H1 (cell line): ENCODE measurements at regions not wholly inside any gene's neighbourhood (a gene's known extent, or its start where the extent isn't known, plus 50 kb on each side); places are given as distances from the start of the nearest gene placed in this dataset.

Experiments used
- CTCF ChIA-PET: fragments of 300-600 bp; sonication (Branson Sonifier 250); formaldehyde crosslinking; loops from one replicate; lab custom pipeline; 2021; ENCODE audit not compliant: partially characterized antibody; lab: Charles Lee
- POLR2A ChIA-PET: fragments of 300-600 bp; sonication (Branson Sonifier 250); formaldehyde crosslinking; loops from one replicate; lab custom pipeline; 2021; ENCODE audit warnings: inconsistent platforms; ENCODE audit not compliant: partially characterized antibody; lab: Charles Lee
- DNase-seq, 2 experiments: peaks; one replicate each; pipeline versions ENCODE4 v3.0.0 to v3.0.0-alpha.2; 2010 to 2022; ENCODE audit warnings: low spot score in 2 of 2, low read depth in 1 of 2, mixed read lengths in 1 of 2
- FAIRE-seq: peaks from 2 replicates; lab custom pipeline; 2011; peaks lifted over from hg19 to GRCh38; lab: Jason Lieb, UNC
- H2AFZ ChIP-seq: 2 replicates; pipeline ENCODE4 v1.8.1; 2012; ENCODE audit warnings: low read length, inconsistent platforms
- H2AK5ac ChIP-seq: 2 replicates; pipeline ENCODE4 v1.6.1; 2013; ENCODE audit warnings: low read depth, low read length
- H2BK120ac ChIP-seq: replicated peaks from 2 replicates; pipeline ENCODE3; 2013; ENCODE audit warnings: low read depth, low read length, inconsistent platforms
- H2BK12ac ChIP-seq: 2 replicates; pipeline ENCODE4 v1.6.1; 2013; ENCODE audit warnings: low read depth, low read length
- H2BK15ac ChIP-seq: 2 replicates; pipeline ENCODE4 v1.6.1; 2013; ENCODE audit warnings: low read length
- H2BK20ac ChIP-seq: 2 replicates; pipeline ENCODE4 v1.6.1; 2013; ENCODE audit warnings: low read length
- H2BK5ac ChIP-seq: 2 replicates; pipeline ENCODE4 v1.6.1; 2013; ENCODE audit warnings: low read depth, low read length
- H3K14ac ChIP-seq: 2 replicates; pipeline ENCODE4 v1.6.1; 2013; ENCODE audit warnings: inconsistent platforms; ENCODE audit not compliant: insufficient read length
- H3K18ac ChIP-seq: 2 replicates; pipeline ENCODE4 v1.6.1; 2013; ENCODE audit warnings: low read length; ENCODE audit errors: extremely low read depth
- H3K23ac ChIP-seq: 2 replicates; pipeline ENCODE4 v1.6.1; 2013; ENCODE audit warnings: inconsistent platforms; ENCODE audit not compliant: insufficient read length
- H3K23me2 ChIP-seq: 2 replicates; pipeline ENCODE4 v1.6.1; 2013; ENCODE audit warnings: low read depth, low read length
- H3K27ac ChIP-seq: 2 replicates; pipeline ENCODE4 v1.6.1; 2011; ENCODE audit warnings: low read depth, low read length, inconsistent platforms
- H3K27me3 ChIP-seq, 4 experiments: replicated peaks in 1 of 4; 1 replicate in 1 of 4; 2 replicates in 3 of 4; pipeline versions ENCODE4 v1.6.1 to v1.8.1; 2011 to 2013; ENCODE audit warnings: low read length in 3 of 4, mild to moderate bottlenecking in 3 of 4, inconsistent platforms in 2 of 4, mixed read lengths in 2 of 4, moderate library complexity in 1 of 4; ENCODE audit not compliant: control insufficient read depth in 3 of 4, insufficient read depth in 3 of 4; ENCODE audit errors: extremely low read depth in 1 of 4
- H3K36me3 ChIP-seq, 4 experiments: 2 replicates each; pipeline versions ENCODE4 v1.6.1 to v1.8.1; 2011 to 2013; ENCODE audit warnings: mild to moderate bottlenecking in 4 of 4, low read length in 3 of 4, moderate library complexity in 2 of 4, control low read depth in 1 of 4, inconsistent platforms in 1 of 4; ENCODE audit not compliant: insufficient read depth in 4 of 4, control insufficient read depth in 2 of 4
- H3K4ac ChIP-seq: replicated peaks from 2 replicates; pipeline ENCODE3; 2013; ENCODE audit warnings: low read length, low read depth, mixed read lengths, inconsistent platforms; ENCODE audit not compliant: insufficient read length
- H3K4me1 ChIP-seq, 4 experiments: replicated peaks in 1 of 4; 1 replicate in 1 of 4; 2 replicates in 3 of 4; pipeline versions ENCODE4 v1.6.1 to v1.8.1; 2011 to 2013; ENCODE audit warnings: low read length in 3 of 4, inconsistent platforms in 2 of 4, mixed read lengths in 1 of 4; ENCODE audit not compliant: insufficient read depth in 4 of 4, control insufficient read depth in 3 of 4
- H3K4me2 ChIP-seq, 2 experiments: 2 replicates each; pipeline versions ENCODE4 v1.6.1 to v1.8.1; 2011 to 2013; ENCODE audit warnings: low read depth in 2 of 2, low read length in 2 of 2, control low read depth in 1 of 2, inconsistent platforms in 1 of 2, mild to moderate bottlenecking in 1 of 2; ENCODE audit not compliant: insufficient read depth in 1 of 2
- H3K4me3 ChIP-seq, 4 experiments: fragments of 200-600, 300-600 bp in 1 of 4; sonication (generic), shearing (Covaris generic), sonication (Bioruptor Twin) in 1 of 4; 2 replicates each; pipeline versions ENCODE4 v1.5.1 to v1.8.1; 2011 to 2016; ENCODE audit warnings: low read length in 4 of 4, low read depth in 3 of 4, control low read depth in 2 of 4, inconsistent platforms in 2 of 4, mild to moderate bottlenecking in 2 of 4, mixed read lengths in 1 of 4, moderate library complexity in 1 of 4; ENCODE audit not compliant: insufficient read depth in 2 of 4; ENCODE audit errors: extremely low read depth in 1 of 4
- H3K56ac ChIP-seq: replicated peaks from 2 replicates; pipeline ENCODE3; 2013; ENCODE audit warnings: low read depth, mild to moderate bottlenecking, mixed read lengths, low read length, inconsistent platforms; ENCODE audit not compliant: insufficient read length
- H3K79me1 ChIP-seq: 2 replicates; pipeline ENCODE4 v1.6.1; 2013; ENCODE audit warnings: low read depth, low read length, control low read depth
- H3K79me2 ChIP-seq, 2 experiments: 2 replicates each; pipeline versions ENCODE4 v1.6.1 to v1.8.1; 2012 to 2013; ENCODE audit warnings: low read length in 2 of 2, mild to moderate bottlenecking in 2 of 2, inconsistent platforms in 1 of 2; ENCODE audit not compliant: insufficient read depth in 2 of 2, control insufficient read depth in 1 of 2
- H3K9ac ChIP-seq, 4 experiments: replicated peaks in 1 of 4; 1 replicate in 1 of 4; 2 replicates in 3 of 4; pipeline versions ENCODE4 v1.6.1 to v1.8.1; 2011 to 2013; ENCODE audit warnings: low read depth in 3 of 4, low read length in 3 of 4, control low read depth in 2 of 4, mild to moderate bottlenecking in 2 of 4, moderate library complexity in 2 of 4, inconsistent platforms in 1 of 4; ENCODE audit errors: extremely low read depth in 1 of 4
- H3K9me3 ChIP-seq, 2 experiments: 2 replicates each; pipeline versions ENCODE4 v1.6.1 to v1.8.1; 2012 to 2013; ENCODE audit warnings: mild to moderate bottlenecking in 2 of 2, moderate library complexity in 2 of 2, control low read depth in 1 of 2, inconsistent platforms in 1 of 2, low read depth in 1 of 2, low read length in 1 of 2, mixed read lengths in 1 of 2; ENCODE audit not compliant: insufficient read depth in 2 of 2
- H4K20me1 ChIP-seq, 2 experiments: replicated peaks in 1 of 2; 2 replicates each; pipeline versions ENCODE3 to v1.8.1; 2011 to 2013; ENCODE audit warnings: inconsistent platforms in 2 of 2, low read length in 2 of 2, mild to moderate bottlenecking in 1 of 2; ENCODE audit not compliant: insufficient read depth in 2 of 2, control insufficient read depth in 1 of 2
- H4K5ac ChIP-seq: 2 replicates; pipeline ENCODE4 v1.6.1; 2013; ENCODE audit warnings: low read length, low read depth, mixed read lengths, inconsistent platforms; ENCODE audit not compliant: insufficient read length
- H4K8ac ChIP-seq: 2 replicates; pipeline ENCODE4 v1.8.0; 2013; ENCODE audit warnings: mild to moderate bottlenecking, moderate library complexity, low read length, inconsistent platforms; ENCODE audit not compliant: insufficient read depth; ENCODE audit errors: extremely low read depth
- H4K91ac ChIP-seq: replicated peaks from 2 replicates; pipeline ENCODE3; 2013; ENCODE audit warnings: low read length, mixed read lengths, inconsistent platforms; ENCODE audit not compliant: insufficient read length
- CTBP2 ChIP-seq: IDR thresholded peaks from 2 replicates; pipeline ENCODE4 v1.7.0; 2011; ENCODE audit warnings: borderline replicate concordance, mild to moderate bottlenecking, moderate library complexity, mixed read lengths, low read length; ENCODE audit not compliant: insufficient read depth, insufficient read length
- FOSL1 ChIP-seq: IDR thresholded peaks from 2 replicates; pipeline ENCODE4 v1.6.1; 2011; ENCODE audit warnings: mild to moderate bottlenecking, low read depth, low read length, moderate library complexity; ENCODE audit not compliant: insufficient read depth
- GTF2F1 ChIP-seq: IDR thresholded peaks from 2 replicates; pipeline ENCODE4 v1.6.1; 2012; ENCODE audit warnings: low read depth, low read length, improper control_type of control experiment, borderline replicate concordance
- HDAC2 ChIP-seq, 2 experiments: fragments of 300-600 bp in 1 of 2; sonication (generic) in 1 of 2; IDR thresholded peaks; 2 replicates each; pipeline ENCODE4 v1.6.1; 2011 to 2012; ENCODE audit warnings: low read depth in 2 of 2, low read length in 2 of 2, mild to moderate bottlenecking in 2 of 2, moderate library complexity in 2 of 2, borderline replicate concordance in 1 of 2, inconsistent platforms in 1 of 2
- MAFK ChIP-seq: IDR thresholded peaks from 2 replicates; pipeline ENCODE4 v1.6.1; 2012; ENCODE audit warnings: low read depth, mild to moderate bottlenecking, improper control_type of control experiment, low read length
- NANOG ChIP-seq: IDR thresholded peaks from 2 replicates; pipeline ENCODE4 v1.6.1; 2011; ENCODE audit warnings: low read length, low read depth, mild to moderate bottlenecking, inconsistent platforms; ENCODE audit not compliant: insufficient read depth, poor library complexity, severe bottlenecking
- NRF1 ChIP-seq: IDR thresholded peaks from 2 replicates; pipeline ENCODE4 v1.6.1; 2011; ENCODE audit warnings: mild to moderate bottlenecking, low read depth, low read length, improper control_type of control experiment
- RFX5 ChIP-seq: IDR thresholded peaks from 2 replicates; pipeline ENCODE4 v1.6.1; 2011; ENCODE audit warnings: low read depth, low read length, improper control_type of control experiment, borderline replicate concordance
- SP1 ChIP-seq: IDR thresholded peaks from 2 replicates; pipeline ENCODE4 v1.6.1; 2011; ENCODE audit warnings: low read depth, low read length
- TAF7 ChIP-seq: optimal IDR thresholded peaks from 2 replicates; pipeline ENCODE3; 2011; ENCODE audit warnings: low read depth, mild to moderate bottlenecking, inconsistent platforms, low read length, moderate library complexity, borderline replicate concordance
- TBP ChIP-seq: IDR thresholded peaks from 2 replicates; pipeline ENCODE4 v1.6.1; 2011; ENCODE audit warnings: low read depth, low read length, improper control_type of control experiment
- TCF12 ChIP-seq: IDR thresholded peaks from 2 replicates; pipeline ENCODE4 v1.6.1; 2011; ENCODE audit warnings: low read depth, mild to moderate bottlenecking, low read length
- YY1 ChIP-seq: IDR thresholded peaks from 2 replicates; pipeline ENCODE4 v1.6.1; 2011; ENCODE audit warnings: low read depth, mild to moderate bottlenecking, low read length
- WGBS, 2 experiments: shearing (Covaris generic) in 1 of 2; methylation state at CpG; one replicate each; pipeline versions ENCODE4 v1.1.6 to v1.1.7; 2013 to 2015; ENCODE audit warnings: low lambda C conversion rate in 2 of 2, mixed read lengths in 2 of 2, inconsistent platforms in 1 of 2, low coverage in 1 of 2, missing lambda C conversion rate in 1 of 2; ENCODE audit not compliant: insufficient replicate concordance in 2 of 2, insufficient coverage in 1 of 2, insufficient read length in 1 of 2; ENCODE audit errors: extremely low coverage in 1 of 2, missing lambda C conversion rate in 1 of 2; 5-methylcytosine and 5-hydroxymethylcytosine counted together

- no peak overlapping the region for H3K4me2 ChIP-seq
- no peak overlapping the region for H2AK5ac ChIP-seq
- H4K91ac ChIP-seq = no peak overlapping the region
- no peaks in the 10 kb centered on the region for H3K27me3 ChIP-seq
- H3K4ac ChIP-seq = no peak overlapping the region
- no peak overlapping the region for H2BK20ac ChIP-seq
- no peaks in the 10 kb centered on the region for H4K20me1 ChIP-seq
- H3K9me3 ChIP-seq = no peaks in the 10 kb centered on the region
- DNase-seq (no peak), FAIRE-seq (no peak)
- H2AFZ ChIP-seq = no peak overlapping the region
- no peaks in the 10 kb centered on the region for H3K79me1 ChIP-seq
- H3K79me2 ChIP-seq = no peaks in the 10 kb centered on the region
- no peak overlapping the region for H3K56ac ChIP-seq
- H2BK12ac ChIP-seq = no peak overlapping the region
- H2BK120ac ChIP-seq = no peak overlapping the region
- H4K8ac ChIP-seq = no peak overlapping the region
- ChIA-PET CTCF (no interaction called here), POLR2A (no interaction called here)
- no peaks in the 10 kb centered on the region for H3K4me1 ChIP-seq
- H3K4me3 ChIP-seq = no peak overlapping the region
- H3K23ac ChIP-seq = no peak overlapping the region
- H2BK5ac ChIP-seq = no peak overlapping the region
- no peak overlapping the region for H3K27ac ChIP-seq
- H4K5ac ChIP-seq = no peak overlapping the region
- no peak overlapping the region for H2BK15ac ChIP-seq
- H3K18ac ChIP-seq = no peak overlapping the region
- no peak overlapping the region for H3K9ac ChIP-seq
- H3K14ac ChIP-seq = no peak overlapping the region
- WGBS, 2 experiments = 86% methylated on average over 2 of the region's 2 CpGs; no CpG with 5 or more reads in 1 of the 2 experiments
- H3K36me3 ChIP-seq = no peaks in the 10 kb centered on the region
- no peaks in the 10 kb centered on the region for H3K23me2 ChIP-seq
- TF ChIP-seq CTBP2 (no peak), NANOG (no peak), HDAC2 (IDR thresholded peaks at IDR 0.05; ENCODE audit: borderline replicate concordance in 1 of 2, low read depth in 2 of 2, low read length in 2 of 2) (no peak), RFX5 (no peak), FOSL1 (no peak), TBP (no peak), TAF7 (no peak), MAFK (no peak), NRF1 (no peak), SP1 (no peak), YY1 (no peak), GTF2F1 (no peak), TCF12 (no peak)
These were observed 70.3 kb upstream of the MBNL3 start for GRCh38 chrX:132559101-132559500.
